CD4-positive, alpha-beta memory T cell (primary cell): ENCODE measurements at regions not wholly inside any gene's neighbourhood (a gene's known extent, or its start where the extent isn't known, plus 50 kb on each side); places are given as distances from the start of the nearest gene placed in this dataset.

Source experiments
- CTCF ChIA-PET: fragments of 350-600 bp; sonication (Branson Sonifier 250); formaldehyde crosslinking; loops from one replicate; lab custom pipeline; 2021; ENCODE audit warnings: inconsistent platforms; ENCODE audit not compliant: partially characterized antibody; lab: Charles Lee
- POLR2A ChIA-PET: fragments of 350-600 bp; sonication (Branson Sonifier 250); formaldehyde crosslinking; loops from one replicate; lab custom pipeline; 2021; ENCODE audit not compliant: partially characterized antibody; lab: Charles Lee
- DNase-seq, 5 donors: peaks; one replicate each; pipeline versions ENCODE4 v3.0.0 to v3.0.0-alpha.2; 2020 to 2022; ENCODE audit warnings: mixed read lengths in 1 of 5
- H3K27ac ChIP-seq: one replicate; pipeline ENCODE4 v1.7.0; 2013; ENCODE audit warnings: low read depth, low read length
- H3K27me3 ChIP-seq: 2 replicates; pipeline ENCODE4 v1.7.0; 2013; ENCODE audit warnings: mild to moderate bottlenecking, low read length, moderate library complexity; ENCODE audit not compliant: insufficient read depth
- H3K36me3 ChIP-seq: 2 replicates; pipeline ENCODE4 v1.7.0; 2013; ENCODE audit warnings: mild to moderate bottlenecking, low read length, moderate library complexity; ENCODE audit not compliant: insufficient read depth
- H3K4me1 ChIP-seq: 2 replicates; pipeline ENCODE4 v1.7.0; 2013; ENCODE audit warnings: mild to moderate bottlenecking, low read length, moderate library complexity; ENCODE audit not compliant: insufficient read depth
- H3K4me3 ChIP-seq, 2 donors: one replicate each; pipeline ENCODE4 v1.7.0; 2013; ENCODE audit warnings: low read length in 2 of 2, mild to moderate bottlenecking in 1 of 2
- H3K9me3 ChIP-seq, 2 donors: one replicate each; pipeline ENCODE4 v1.7.0; 2013; ENCODE audit warnings: low read length in 2 of 2, control low read depth in 1 of 2; ENCODE audit not compliant: control insufficient read depth in 1 of 2
- H3K27ac Mint-ChIP-seq, 7 donors: one replicate each; pipeline ENCODE4 v1.8.0; 2020 to 2021; ENCODE audit warnings: mixed read lengths in 7 of 7, mild to moderate bottlenecking in 6 of 7, inconsistent platforms in 3 of 7, moderate library complexity in 3 of 7
- H3K27me3 Mint-ChIP-seq, 2 donors: one replicate each; pipeline ENCODE4 v1.8.0; 2020 to 2021; ENCODE audit warnings: mixed read lengths in 2 of 2
- H3K36me3 Mint-ChIP-seq, 2 donors: one replicate each; pipeline ENCODE4 v1.8.0; 2020 to 2021; ENCODE audit warnings: mixed read lengths in 2 of 2, inconsistent platforms in 1 of 2, mild to moderate bottlenecking in 1 of 2
- H3K4me1 Mint-ChIP-seq, 4 donors: one replicate each; pipeline ENCODE4 v1.8.0; 2020 to 2021; ENCODE audit warnings: mixed read lengths in 4 of 4, mild to moderate bottlenecking in 1 of 4
- H3K4me3 Mint-ChIP-seq, 8 donors: one replicate each; pipeline ENCODE4 v1.8.0; 2020 to 2021; ENCODE audit warnings: mixed read lengths in 8 of 8, mild to moderate bottlenecking in 7 of 8, moderate library complexity in 6 of 8, inconsistent platforms in 3 of 8
- H3K9me3 Mint-ChIP-seq, 8 donors: one replicate each; pipeline ENCODE4 v1.8.0; 2020 to 2021; ENCODE audit warnings: mixed read lengths in 8 of 8, mild to moderate bottlenecking in 5 of 8, inconsistent platforms in 3 of 8, moderate library complexity in 1 of 8
- intact Hi-C: fragments of 100-400 bp; cut with micrococcal nuclease; formaldehyde crosslinking; loops from one replicate; pipeline ENCODE4 v1.15.1; 2023

DNA sequence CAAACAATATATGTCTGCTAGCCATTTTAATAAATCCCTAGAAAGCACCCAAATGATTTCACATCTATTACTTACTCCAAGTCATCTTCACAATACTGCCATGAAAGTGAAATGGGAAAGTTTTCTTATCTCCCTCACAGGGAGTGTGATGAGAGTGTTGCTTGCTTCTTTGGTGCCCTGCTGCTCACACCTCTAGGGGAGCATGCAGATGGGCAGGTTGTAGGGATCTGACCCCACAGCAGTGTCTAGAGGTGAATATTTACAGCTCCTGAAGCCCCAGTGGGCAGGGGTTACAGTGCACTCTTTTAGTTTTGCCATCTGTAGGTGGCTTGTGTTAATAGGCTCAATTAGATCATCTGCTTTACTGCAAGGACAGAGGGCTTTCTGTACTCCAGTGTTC is 173.2 kb downstream of the GABRG2 start:
- Mint-ChIP-seq H3K36me3 (no peaks in the 10 kb centered on the region), H3K27ac (no peak overlapping the region), H3K9me3 (peaks cover 4 to 14% (median 7%) of the 10 kb centered on the region in 8 donors), H3K27me3 (no peaks in the 10 kb centered on the region), H3K4me1 (no peaks in the 10 kb centered on the region), H3K4me3 (no peak overlapping the region)
- no peak overlapping the region for H3K27ac ChIP-seq
- CTCF ChIA-PET = no interaction called here
- intact Hi-C loops = no loop called here
- no peak for DNase-seq
- no peak overlapping the region for H3K4me3 ChIP-seq
- H3K36me3 ChIP-seq = no peaks in the 10 kb centered on the region
- POLR2A ChIA-PET = no interaction called here
- no peaks in the 10 kb centered on the region for H3K9me3 ChIP-seq
- no peaks in the 10 kb centered on the region for H3K4me1 ChIP-seq
- no peaks in the 10 kb centered on the region for H3K27me3 ChIP-seq

DNA sequence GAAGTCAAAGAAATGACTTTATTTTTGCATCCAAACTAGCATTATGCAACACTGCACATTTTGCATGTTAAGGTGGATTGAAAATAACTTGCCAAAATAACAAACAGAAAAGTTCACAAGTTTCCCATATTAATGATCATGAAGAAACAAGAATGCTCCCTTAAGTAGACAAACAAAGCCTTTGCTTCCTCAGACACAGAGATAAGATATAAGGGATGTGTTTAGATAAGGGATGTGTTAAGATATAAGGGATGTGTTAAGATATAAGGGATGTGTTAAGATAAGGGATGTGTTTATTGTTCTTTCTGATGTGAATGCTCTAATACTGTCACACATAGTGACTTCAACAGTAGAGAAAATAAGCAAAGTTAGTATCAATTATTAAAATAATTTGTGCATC is 174.8 kb downstream of the GABRG2 start:
- no peak overlapping the region for H3K4me3 Mint-ChIP-seq
- H3K36me3 Mint-ChIP-seq = no peaks in the 10 kb centered on the region
- intact Hi-C loops = no loop called here
- no peak for DNase-seq
- no peaks in the 10 kb centered on the region for H3K27me3 Mint-ChIP-seq
- ChIA-PET CTCF (no interaction called here), POLR2A (no interaction called here)
- no peak overlapping the region for H3K4me3 ChIP-seq
- H3K4me1 ChIP-seq = no peaks in the 10 kb centered on the region
- no peaks in the 10 kb centered on the region for H3K27me3 ChIP-seq
- H3K27ac Mint-ChIP-seq = no peak overlapping the region
- H3K9me3 ChIP-seq = no peaks in the 10 kb centered on the region
- no peaks in the 10 kb centered on the region for H3K36me3 ChIP-seq
- no peak overlapping the region for H3K27ac ChIP-seq
- H3K4me1 Mint-ChIP-seq = no peaks in the 10 kb centered on the region
- H3K9me3 Mint-ChIP-seq = peaks cover 2 to 9% (median 4%) of the 10 kb centered on the region in 8 donors

DNA sequence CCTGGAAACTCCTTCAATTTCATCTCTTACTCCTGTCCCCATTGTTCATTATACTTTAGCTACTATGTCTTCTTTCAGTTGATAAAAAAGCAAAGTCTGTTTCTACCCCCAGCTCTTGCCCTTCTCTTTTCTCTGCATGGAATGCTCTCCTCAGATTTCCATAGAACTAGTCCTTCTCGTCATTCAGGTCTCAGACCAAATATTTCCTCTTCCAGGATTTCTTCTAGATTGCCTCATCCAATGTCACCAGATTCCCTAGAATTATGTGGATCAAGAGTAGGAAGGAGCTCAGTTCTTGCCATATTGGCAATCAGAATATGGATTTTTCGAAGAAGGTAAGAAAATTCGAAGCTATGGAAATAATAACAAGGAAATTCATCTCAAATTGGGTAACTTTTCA is 176.1 kb downstream of the GABRG2 start:
- no peaks in the 10 kb centered on the region for H3K9me3 ChIP-seq
- Mint-ChIP-seq H3K27ac (no peak overlapping the region), H3K9me3 (peaks cover 0 to 4% (median 1%) of the 10 kb centered on the region in 8 donors), H3K27me3 (no peaks in the 10 kb centered on the region), H3K36me3 (no peaks in the 10 kb centered on the region), H3K4me1 (no peaks in the 10 kb centered on the region), H3K4me3 (no peak overlapping the region)
- H3K4me1 ChIP-seq = no peaks in the 10 kb centered on the region
- no peaks in the 10 kb centered on the region for H3K27me3 ChIP-seq
- intact Hi-C loops = no loop called here
- ChIA-PET CTCF (no interaction called here), POLR2A (no interaction called here)
- no peak overlapping the region for H3K27ac ChIP-seq
- H3K36me3 ChIP-seq = no peaks in the 10 kb centered on the region
- no peak overlapping the region for H3K4me3 ChIP-seq
- DNase-seq = no peak

DNA sequence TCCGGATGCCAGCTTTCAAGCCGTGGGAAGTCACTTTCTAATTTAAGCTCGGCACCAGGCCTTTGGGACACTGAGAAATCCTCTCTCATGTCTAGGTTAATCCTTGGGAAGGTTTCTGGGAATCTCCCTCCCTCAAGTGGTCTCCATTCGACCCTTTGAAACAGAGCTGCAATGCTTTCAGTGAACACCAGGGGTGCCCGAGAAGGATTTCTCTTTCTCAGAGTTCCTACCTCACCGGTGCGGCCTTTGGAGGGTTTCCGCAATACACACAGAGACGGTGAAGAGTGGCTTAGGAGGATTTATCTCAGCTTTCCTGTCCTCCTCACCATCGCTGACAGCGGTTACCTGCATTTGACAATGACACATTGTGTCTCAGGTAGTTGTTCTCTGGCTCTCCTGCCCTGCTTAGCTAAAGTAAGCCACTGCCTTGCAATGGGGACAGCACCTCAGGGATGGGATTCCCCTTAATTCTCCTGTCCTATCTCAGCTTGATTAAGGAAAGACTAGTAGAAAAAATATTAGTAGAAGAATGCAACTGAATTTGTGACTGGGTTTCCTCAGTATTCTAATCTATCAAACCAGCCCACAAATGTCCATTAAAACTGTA is 180.6 kb downstream of the GABRG2 start:
- Mint-ChIP-seq H3K27me3 (no peaks in the 10 kb centered on the region), H3K4me3 (no peak overlapping the region), H3K4me1 (no peaks in the 10 kb centered on the region), H3K36me3 (no peaks in the 10 kb centered on the region), H3K27ac (no peak overlapping the region), H3K9me3 (peaks cover 0 to 4% (median 0%) of the 10 kb centered on the region in 8 donors)
- no peak overlapping the region for H3K27ac ChIP-seq
- ChIA-PET CTCF (interaction anchor here (1.6 kb wide), 1 partner anchor 10 kb away, joined by 4 read pairs; no protein-coding TSS in a partner anchor), POLR2A (no interaction called here)
- no peaks in the 10 kb centered on the region for H3K27me3 ChIP-seq
- no peak for DNase-seq
- intact Hi-C loops = no loop called here
- H3K4me1 ChIP-seq = no peaks in the 10 kb centered on the region
- H3K36me3 ChIP-seq = no peaks in the 10 kb centered on the region
- no peaks in the 10 kb centered on the region for H3K9me3 ChIP-seq
- H3K4me3 ChIP-seq = no peak overlapping the region

- DNase-seq = no peak
- no peak overlapping the region for H3K4me3 Mint-ChIP-seq
- H3K4me1 Mint-ChIP-seq = no peaks in the 10 kb centered on the region
- no peaks in the 10 kb centered on the region for H3K27me3 Mint-ChIP-seq
- Histone ChIP-seq H3K4me3 (no peak overlapping the region), H3K27ac (no peak overlapping the region), H3K9me3 (no peaks in the 10 kb centered on the region), H3K4me1 (no peaks in the 10 kb centered on the region), H3K36me3 (no peaks in the 10 kb centered on the region), H3K27me3 (no peaks in the 10 kb centered on the region)
- H3K36me3 Mint-ChIP-seq = no peaks in the 10 kb centered on the region
- intact Hi-C loops = no loop called here
- ChIA-PET POLR2A (no interaction called here), CTCF (no interaction called here)
- peaks cover 0 to 6% (median 0%) of the 10 kb centered on the region in 8 donors for H3K9me3 Mint-ChIP-seq
- H3K27ac Mint-ChIP-seq = no peak overlapping the region
These were observed 189.1 kb downstream of the GABRG2 start for GRCh38 chr5:162256711-162257110.

DNA sequence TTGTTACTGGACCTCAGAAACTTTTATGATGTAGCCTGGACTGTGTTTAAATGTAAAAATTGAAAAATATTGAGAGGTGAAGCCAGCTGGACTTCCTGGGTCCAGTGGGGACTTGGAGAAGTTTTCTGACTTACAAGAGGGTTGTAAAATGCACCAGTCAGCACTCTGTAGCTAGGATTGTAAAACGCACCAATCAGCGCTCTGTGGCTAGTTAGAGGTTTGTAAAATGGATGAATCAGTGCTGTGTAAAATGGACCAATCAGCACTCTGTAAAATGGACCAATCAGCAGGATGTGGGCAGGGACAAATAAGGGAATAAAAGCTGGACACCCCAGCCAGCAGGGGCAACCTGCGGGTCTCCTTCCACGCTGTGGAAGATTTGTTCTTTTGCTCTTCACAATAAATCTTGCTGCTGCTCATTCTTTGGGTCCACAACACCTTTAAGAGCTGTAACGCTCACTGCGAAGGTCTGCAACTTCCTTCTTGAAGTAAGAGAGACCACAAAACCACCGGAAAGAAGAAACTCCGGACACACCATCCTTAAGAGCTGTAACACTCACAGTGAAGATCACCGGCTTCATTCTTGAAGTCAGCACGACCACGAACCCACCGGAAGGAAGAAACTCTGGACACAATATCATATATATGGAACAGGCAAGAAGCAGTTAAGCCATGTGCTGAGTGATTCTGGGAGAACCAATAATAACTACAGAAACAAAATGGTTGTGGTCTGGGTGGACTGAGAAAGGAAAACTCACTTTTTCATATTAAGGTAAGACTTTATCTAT is 201.3 kb downstream of the GABRG2 start:
- Histone ChIP-seq H3K9me3 (no peaks in the 10 kb centered on the region), H3K4me1 (no peaks in the 10 kb centered on the region), H3K27ac (no peak overlapping the region), H3K4me3 (no peak overlapping the region), H3K36me3 (no peaks in the 10 kb centered on the region), H3K27me3 (no peaks in the 10 kb centered on the region)
- intact Hi-C loops = no loop called here
- Mint-ChIP-seq H3K9me3 (peaks cover 0 to 7% (median 2%) of the 10 kb centered on the region in 8 donors), H3K36me3 (no peaks in the 10 kb centered on the region), H3K27ac (no peak overlapping the region), H3K27me3 (no peaks in the 10 kb centered on the region), H3K4me1 (no peaks in the 10 kb centered on the region), H3K4me3 (no peak overlapping the region)
- DNase-seq = no peak
- CTCF ChIA-PET = no interaction called here
- POLR2A ChIA-PET = no interaction called here

- no peak for DNase-seq
- Histone ChIP-seq H3K4me1 (no peaks in the 10 kb centered on the region), H3K27me3 (no peaks in the 10 kb centered on the region), H3K4me3 (no peak overlapping the region), H3K27ac (no peak overlapping the region), H3K36me3 (no peaks in the 10 kb centered on the region), H3K9me3 (no peaks in the 10 kb centered on the region)
- Mint-ChIP-seq H3K9me3 (peaks cover 0 to 9% (median 4%) of the 10 kb centered on the region in 8 donors), H3K27ac (no peak overlapping the region), H3K27me3 (no peaks in the 10 kb centered on the region), H3K4me3 (no peak overlapping the region), H3K4me1 (no peaks in the 10 kb centered on the region), H3K36me3 (no peaks in the 10 kb centered on the region)
- intact Hi-C loops = no loop called here
- POLR2A ChIA-PET = no interaction called here
- CTCF ChIA-PET = no interaction called here
These were observed 204.8 kb downstream of the GABRG2 start for GRCh38 chr5:162272417-162272816.
